Activated T-cell treated with anti-CD3 and anti-CD28 coated beads, Interleukin-2, amount 50 U/mL, for 24 hours (primary cell): ENCODE measurements at regions not wholly inside any gene's neighbourhood (a gene's known extent, or its start where the extent isn't known, plus 50 kb on each side); places are given as distances from the start of the nearest gene placed in this dataset.
"Not testable (repeated sequence)": the region's sequence is repeated elsewhere in the genome, so short reads cannot be mapped to it uniquely, and the experiment has no call there.

Experiments used
- DNase-seq: peaks from one replicate; pipeline ENCODE4 v3.0.0-alpha.2; 2020
- H3K27ac Mint-ChIP-seq: 2 replicates; pipeline ENCODE4 v1.8.0; 2020; ENCODE audit warnings: mild to moderate bottlenecking, mixed read lengths
- H3K27me3 Mint-ChIP-seq: 2 replicates; pipeline ENCODE4 v1.8.0; 2020; ENCODE audit warnings: mixed read lengths
- H3K36me3 Mint-ChIP-seq: 2 replicates; pipeline ENCODE4 v1.8.0; 2020; ENCODE audit warnings: low read depth, mixed read lengths
- H3K4me1 Mint-ChIP-seq: 2 replicates; pipeline ENCODE4 v1.8.0; 2020; ENCODE audit warnings: low read depth, mixed read lengths
- H3K4me3 Mint-ChIP-seq: 2 replicates; pipeline ENCODE4 v1.8.0; 2020; ENCODE audit warnings: mild to moderate bottlenecking, moderate library complexity, mixed read lengths
- H3K9me3 Mint-ChIP-seq: 2 replicates; pipeline ENCODE4 v1.8.0; 2020; ENCODE audit warnings: mixed read lengths

DNA sequence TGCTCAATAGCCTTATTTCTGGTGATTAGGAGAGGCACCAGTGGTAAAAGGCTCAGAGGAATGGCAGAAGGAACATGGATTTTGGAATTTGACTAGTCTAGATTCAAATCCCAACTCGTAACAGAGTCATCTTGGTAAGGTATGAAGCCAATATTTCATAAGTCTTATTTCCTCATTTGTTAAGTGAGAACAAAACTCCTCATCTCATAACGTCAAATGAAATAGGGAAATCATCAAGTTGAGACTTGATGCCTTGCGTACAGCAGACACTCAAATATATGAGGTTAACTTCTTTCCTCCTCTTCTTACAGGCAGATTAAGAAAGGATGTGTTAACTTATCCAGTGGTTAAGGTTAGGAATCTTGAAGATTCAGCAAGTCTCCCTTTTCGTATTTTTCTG, 189.2 kb downstream of the DLEU7 start:
- peaks cover 2% of the 10 kb centered on the region for H3K4me1 Mint-ChIP-seq
- no peak overlapping the region for H3K27ac Mint-ChIP-seq
- H3K4me3 Mint-ChIP-seq: no peak overlapping the region
- peaks cover 3% of the 10 kb centered on the region for H3K27me3 Mint-ChIP-seq
- no peaks in the 10 kb centered on the region for H3K9me3 Mint-ChIP-seq
- H3K36me3 Mint-ChIP-seq: no peaks in the 10 kb centered on the region
- DNase-seq: no peak

DNA sequence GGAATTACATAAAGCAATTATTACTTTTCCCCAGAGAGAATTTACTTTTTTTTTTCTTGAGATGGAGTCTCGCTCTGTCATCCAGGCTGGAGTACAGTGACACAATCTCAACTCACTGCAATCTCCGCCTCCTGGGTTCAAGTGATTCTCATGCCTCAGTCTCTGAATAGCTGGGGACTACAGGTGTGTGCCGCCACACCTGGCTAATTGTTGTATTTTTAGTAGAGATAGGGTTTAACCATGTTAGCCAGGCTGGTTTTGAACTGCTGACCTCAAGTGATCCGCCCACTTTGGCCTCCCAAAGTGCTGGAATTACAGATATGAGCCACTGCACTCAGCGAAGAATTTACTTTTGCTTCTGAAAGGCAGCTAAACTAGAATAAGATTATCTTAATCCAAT, 181.6 kb downstream of the DLEU7 start:
- H3K9me3 Mint-ChIP-seq, H3K27me3 Mint-ChIP-seq, DNase-seq, H3K4me3 Mint-ChIP-seq, H3K27ac Mint-ChIP-seq, H3K4me1 Mint-ChIP-seq, H3K36me3 Mint-ChIP-seq: not testable (repeated sequence)

DNA sequence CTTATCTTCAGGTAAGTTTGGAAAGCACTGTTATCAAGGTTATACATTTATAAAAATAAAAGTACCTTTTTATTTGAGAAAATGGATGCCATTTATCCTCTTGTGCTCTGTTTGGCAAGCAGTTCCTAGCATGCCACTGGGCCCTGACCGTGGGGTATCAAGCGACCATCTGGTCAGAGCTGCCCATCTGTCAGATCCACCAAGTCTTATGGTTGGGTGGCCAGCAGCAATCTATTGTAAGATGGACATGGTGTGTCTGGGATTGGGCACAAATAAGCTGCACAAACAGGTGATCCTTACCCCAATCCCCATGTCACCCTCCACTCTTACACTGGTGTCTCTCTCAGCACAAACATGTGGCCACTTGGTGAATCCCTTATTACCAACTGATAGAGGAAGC, 178.5 kb downstream of the DLEU7 start:
- H3K4me1 Mint-ChIP-seq: no peaks in the 10 kb centered on the region
- H3K9me3 Mint-ChIP-seq: peaks cover 9% of the 10 kb centered on the region

DNA sequence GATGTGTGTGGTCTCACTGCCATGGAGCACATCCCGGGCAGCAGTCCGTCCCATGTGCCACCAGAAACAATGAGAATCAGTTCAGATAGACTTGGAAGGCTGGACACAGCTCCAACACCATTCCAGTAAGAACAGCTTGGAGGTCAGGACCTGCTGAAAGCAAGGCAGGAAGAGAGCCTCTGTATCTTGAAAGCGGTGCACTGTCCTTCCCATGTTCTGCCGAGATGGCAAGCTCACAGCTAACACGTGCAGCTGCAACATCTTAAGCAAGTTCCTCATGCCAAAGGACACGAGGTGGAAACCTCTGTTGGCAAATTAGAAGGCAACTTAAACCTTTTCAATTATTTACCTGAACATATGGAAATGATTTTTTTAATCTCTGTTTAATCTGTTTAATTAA, 175.4 kb downstream of the DLEU7 start:
- H3K27ac Mint-ChIP-seq: no peak overlapping the region

More for the DNA sequence above, 178.5 kb downstream of the DLEU7 start:
- H3K27me3 Mint-ChIP-seq: no peaks in the 10 kb centered on the region
- DNase-seq: no peak
- no peak overlapping the region for H3K27ac Mint-ChIP-seq
- H3K36me3 Mint-ChIP-seq: no peaks in the 10 kb centered on the region
- H3K4me3 Mint-ChIP-seq: no peak overlapping the region

DNA sequence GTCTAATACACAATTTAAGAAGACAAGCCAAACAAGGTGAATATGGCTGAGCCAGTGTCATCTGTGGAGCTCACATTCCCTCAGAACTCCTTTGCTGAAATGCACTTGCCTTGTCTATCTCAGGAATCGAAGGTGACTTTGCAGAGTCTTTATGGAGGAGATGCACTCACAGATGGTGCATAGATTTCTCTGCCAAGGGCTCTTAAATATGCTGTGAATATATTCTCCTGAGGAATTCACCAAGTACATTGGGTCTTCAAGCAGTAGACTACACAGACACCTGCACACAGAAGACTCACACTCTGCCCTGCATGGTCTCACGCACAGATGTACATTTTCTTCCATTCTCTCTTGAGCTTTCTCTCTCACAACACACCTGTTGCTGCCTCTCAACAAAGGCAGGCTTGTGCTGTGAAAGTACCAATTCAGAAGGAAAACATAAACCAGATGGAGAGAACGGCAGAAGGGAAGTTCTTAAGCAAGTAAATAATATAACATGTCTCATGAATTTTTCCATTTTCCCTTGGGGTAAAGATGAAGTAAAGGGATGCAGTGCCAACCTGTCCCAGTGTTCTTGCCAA, 174.7 kb downstream of the DLEU7 start:
- H3K4me3 Mint-ChIP-seq: no peak overlapping the region
- no peaks in the 10 kb centered on the region for H3K4me1 Mint-ChIP-seq
- H3K36me3 Mint-ChIP-seq: no peaks in the 10 kb centered on the region
- no peak for DNase-seq
- peaks cover 7% of the 10 kb centered on the region for H3K9me3 Mint-ChIP-seq
- no peaks in the 10 kb centered on the region for H3K27me3 Mint-ChIP-seq
- no peak overlapping the region for H3K27ac Mint-ChIP-seq

More for the DNA sequence above, 175.4 kb downstream of the DLEU7 start:
- Mint-ChIP-seq H3K4me3 (no peak overlapping the region), H3K4me1 (no peaks in the 10 kb centered on the region), H3K36me3 (no peaks in the 10 kb centered on the region), H3K27me3 (no peaks in the 10 kb centered on the region), H3K9me3 (peaks cover 7% of the 10 kb centered on the region)
- DNase-seq: no peak

DNA sequence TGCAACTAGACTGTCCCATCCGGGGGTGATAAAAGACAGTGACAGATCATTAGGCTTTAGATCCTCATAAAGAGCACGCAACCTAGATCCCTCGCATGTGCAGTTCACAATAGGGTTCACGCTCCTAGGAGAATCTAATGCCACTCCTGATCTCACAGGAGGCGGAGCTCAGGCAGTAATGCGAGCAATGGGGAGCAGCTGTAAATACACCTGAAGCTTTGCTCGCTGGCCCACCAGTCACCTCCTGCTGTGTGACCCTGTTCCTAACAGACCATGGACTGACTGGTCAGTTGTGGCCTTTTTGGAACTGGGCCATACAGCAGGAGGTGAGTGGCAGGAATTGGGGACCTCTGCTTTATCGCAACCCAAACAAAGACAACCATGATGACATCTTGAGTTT, 173.2 kb downstream of the DLEU7 start:
- Mint-ChIP-seq H3K4me1 (no peaks in the 10 kb centered on the region), H3K9me3 (peaks cover 7% of the 10 kb centered on the region), H3K27me3 (peaks cover 2% of the 10 kb centered on the region), H3K27ac (no peak overlapping the region), H3K36me3 (no peaks in the 10 kb centered on the region), H3K4me3 (no peak overlapping the region)
- no peak for DNase-seq

DNA sequence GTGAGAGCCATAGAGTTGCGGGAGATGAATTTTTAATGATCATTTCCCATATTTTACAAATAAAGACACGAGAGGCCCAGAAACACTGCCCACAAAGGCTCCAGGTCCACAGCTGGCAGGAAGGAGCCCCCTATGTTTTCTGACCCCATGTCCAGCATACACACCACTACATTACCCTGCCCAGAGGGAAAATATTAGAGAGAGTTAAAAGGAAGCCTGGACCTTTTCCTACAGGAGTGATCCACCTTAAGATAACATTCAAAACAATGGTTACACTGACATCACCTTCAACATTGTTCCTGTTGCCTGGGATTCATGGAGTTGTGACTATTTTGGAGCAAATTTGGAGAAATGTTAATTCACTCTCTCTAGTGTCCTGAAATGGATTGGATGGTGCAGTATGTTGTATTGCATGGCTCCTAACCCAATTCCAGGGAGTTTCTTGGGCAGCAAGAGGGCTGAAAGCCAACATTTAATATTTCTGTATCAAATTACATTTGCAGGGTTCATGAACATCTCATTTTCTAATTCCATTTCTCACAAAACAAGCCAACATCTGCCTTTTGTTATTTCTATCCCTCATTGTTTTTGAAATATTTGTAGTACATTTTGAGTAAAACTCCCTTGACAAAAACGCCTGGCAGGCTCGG, 172.5 kb downstream of the DLEU7 start:
- Mint-ChIP-seq H3K9me3 (peaks cover 5% of the 10 kb centered on the region), H3K27me3 (peaks cover 2% of the 10 kb centered on the region), H3K36me3 (no peaks in the 10 kb centered on the region), H3K27ac (no peak overlapping the region), H3K4me3 (no peak overlapping the region), H3K4me1 (no peaks in the 10 kb centered on the region)
- no peak for DNase-seq

DNA sequence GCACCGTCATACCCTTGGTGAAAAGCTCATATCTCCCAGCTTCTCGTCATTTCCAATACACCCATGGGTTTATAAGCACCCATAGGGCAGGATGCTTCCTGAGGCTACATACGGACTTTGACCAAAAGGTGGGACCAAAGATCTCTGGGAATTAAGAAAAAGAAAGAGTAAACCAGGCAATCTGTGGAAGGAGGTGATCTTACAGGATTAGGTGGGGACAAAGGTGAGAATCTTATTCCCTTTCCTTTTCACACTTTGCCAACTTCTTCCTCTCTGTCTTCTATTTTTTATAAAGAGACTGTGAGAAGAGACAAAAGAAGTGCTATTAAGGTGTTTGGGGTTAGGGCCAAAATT, 172.0 kb downstream of the DLEU7 start:
- Mint-ChIP-seq H3K27ac (no peak overlapping the region), H3K4me1 (no peaks in the 10 kb centered on the region), H3K36me3 (no peaks in the 10 kb centered on the region), H3K27me3 (peaks cover 2% of the 10 kb centered on the region), H3K4me3 (no peak overlapping the region), H3K9me3 (no peaks in the 10 kb centered on the region)
- DNase-seq: no peak

DNA sequence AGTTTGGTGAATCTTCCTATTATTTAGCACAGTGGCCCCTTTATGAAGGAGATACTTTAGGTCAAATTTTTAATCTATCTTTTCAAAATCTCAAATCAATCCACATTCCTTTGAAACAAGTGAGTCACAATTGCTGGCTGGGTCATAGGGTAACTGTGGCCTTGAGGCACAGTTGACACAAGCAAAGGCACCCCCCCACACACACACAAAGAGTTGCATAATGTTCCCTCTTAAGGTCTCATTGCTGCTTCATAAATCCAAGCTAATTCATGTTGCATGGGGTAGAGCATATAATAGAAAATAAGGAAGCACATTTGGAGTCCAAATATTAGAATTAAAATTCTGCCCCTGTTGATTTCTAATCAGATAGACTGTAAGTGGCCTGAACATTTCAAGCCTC, 171.5 kb downstream of the DLEU7 start:
- H3K4me3 Mint-ChIP-seq: no peak overlapping the region
- no peaks in the 10 kb centered on the region for H3K4me1 Mint-ChIP-seq
- no peaks in the 10 kb centered on the region for H3K36me3 Mint-ChIP-seq
- DNase-seq: no peak
- H3K27ac Mint-ChIP-seq: no peak overlapping the region
- H3K27me3 Mint-ChIP-seq: peaks cover 2% of the 10 kb centered on the region
- H3K9me3 Mint-ChIP-seq: no peaks in the 10 kb centered on the region

DNA sequence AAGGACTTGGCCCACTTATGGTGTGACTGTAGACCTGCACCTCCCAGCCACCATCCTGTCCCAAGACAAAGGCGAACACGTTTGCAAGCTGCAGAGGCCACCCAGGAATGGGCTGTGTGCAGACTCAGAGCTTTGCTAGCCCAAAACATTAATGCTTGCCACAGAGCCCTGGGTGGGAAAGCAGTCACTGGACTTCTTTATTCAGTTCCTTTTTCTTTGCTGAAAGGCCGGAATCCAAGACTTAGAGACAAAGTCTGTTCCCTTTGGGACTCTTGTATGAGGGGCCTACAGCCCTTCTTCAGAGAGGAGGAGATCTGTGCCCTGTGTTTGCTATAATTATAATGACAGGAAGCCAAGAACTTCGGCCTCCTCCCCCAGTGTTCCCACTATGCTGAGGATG, 167.8 kb downstream of the DLEU7 start:
- Mint-ChIP-seq H3K4me3 (no peak overlapping the region), H3K9me3 (no peaks in the 10 kb centered on the region), H3K27me3 (peaks cover 2% of the 10 kb centered on the region), H3K4me1 (no peaks in the 10 kb centered on the region), H3K36me3 (no peaks in the 10 kb centered on the region), H3K27ac (no peak overlapping the region)
- DNase-seq: no peak

DNA sequence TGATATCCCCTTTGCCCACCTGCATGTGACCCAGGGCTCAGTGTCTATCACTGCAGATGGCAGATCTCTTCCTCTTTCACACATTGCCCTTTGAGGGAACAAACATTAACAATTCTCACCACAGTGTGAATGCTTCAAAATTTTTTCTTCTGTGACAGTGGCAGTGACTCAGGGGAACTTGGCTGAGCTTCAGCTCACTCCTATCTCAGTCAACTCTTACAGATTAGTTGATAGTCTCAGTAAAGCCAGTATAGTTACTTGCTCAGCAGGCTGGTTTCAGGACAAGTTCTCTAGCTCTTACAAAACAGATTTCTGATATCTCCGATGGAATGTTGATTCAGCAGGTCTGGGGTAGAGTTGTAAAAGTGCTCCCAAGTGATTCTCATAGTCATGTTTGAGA, 166.9 kb downstream of the DLEU7 start:
- no peak for DNase-seq
- no peak overlapping the region for H3K27ac Mint-ChIP-seq
- no peak overlapping the region for H3K4me3 Mint-ChIP-seq
- H3K36me3 Mint-ChIP-seq: no peaks in the 10 kb centered on the region
- no peaks in the 10 kb centered on the region for H3K9me3 Mint-ChIP-seq
- H3K27me3 Mint-ChIP-seq: peaks cover 2% of the 10 kb centered on the region
- H3K4me1 Mint-ChIP-seq: no peaks in the 10 kb centered on the region

DNA sequence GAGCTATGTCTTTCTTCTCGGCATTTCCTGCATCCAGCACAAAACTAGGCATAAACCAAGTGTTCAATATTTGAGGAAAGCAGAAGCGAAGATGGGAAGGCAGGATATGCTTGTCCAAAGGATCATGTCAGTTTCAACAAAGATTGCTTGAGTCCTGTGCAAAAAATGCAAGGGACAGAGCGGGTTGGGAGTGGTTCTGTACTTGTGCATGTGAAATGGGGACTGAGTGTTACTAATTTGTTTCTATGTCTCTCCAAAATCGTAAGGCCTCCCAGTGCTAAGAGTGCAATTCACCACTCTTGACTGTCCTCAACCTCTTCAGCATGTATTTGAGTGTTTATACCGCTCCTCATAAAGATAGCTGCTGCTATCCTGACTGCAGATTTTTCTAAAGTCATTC, 166.2 kb downstream of the DLEU7 start:
- no peak overlapping the region for H3K27ac Mint-ChIP-seq
- peaks cover 3% of the 10 kb centered on the region for H3K27me3 Mint-ChIP-seq
- H3K36me3 Mint-ChIP-seq: no peaks in the 10 kb centered on the region
- DNase-seq: no peak
- H3K9me3 Mint-ChIP-seq: no peaks in the 10 kb centered on the region
- H3K4me3 Mint-ChIP-seq: no peak overlapping the region
- no peaks in the 10 kb centered on the region for H3K4me1 Mint-ChIP-seq

DNA sequence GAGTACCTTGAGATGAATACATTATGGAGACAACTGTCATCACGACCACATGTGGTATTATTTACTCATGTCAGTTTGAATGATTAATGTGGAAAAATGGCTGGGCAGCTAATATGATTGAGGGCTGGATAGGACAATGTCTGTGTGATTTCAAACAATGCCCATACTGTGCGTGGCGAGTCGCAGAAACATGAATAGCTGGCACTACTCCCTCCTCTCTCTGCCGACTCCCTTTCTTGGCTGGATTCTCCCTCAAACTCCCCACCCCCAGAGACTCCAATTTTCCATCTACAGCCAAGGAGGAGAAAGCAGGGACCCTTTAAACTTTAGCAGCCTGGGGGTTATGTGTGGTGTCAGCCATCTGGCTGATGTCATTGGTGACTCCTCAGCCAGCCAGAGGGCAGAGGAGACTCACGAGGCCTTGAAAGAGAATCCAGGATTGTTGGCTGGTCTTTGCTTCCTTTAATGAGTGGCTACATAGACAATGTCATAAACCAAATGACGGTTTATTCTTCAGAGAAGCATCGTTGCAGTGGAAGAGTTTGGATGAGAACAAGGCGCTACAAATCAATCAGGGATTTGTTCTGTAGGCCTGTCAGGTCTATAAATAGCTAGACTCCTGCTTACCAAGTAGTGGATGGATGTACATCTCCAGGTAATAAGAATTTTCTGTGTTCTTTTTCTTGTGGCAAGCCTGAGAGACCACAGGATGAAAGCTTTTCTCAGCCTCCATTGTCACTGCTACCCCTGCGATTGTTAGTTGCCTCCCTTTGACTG, 165.6 kb downstream of the DLEU7 start:
- H3K36me3 Mint-ChIP-seq: no peaks in the 10 kb centered on the region
- no peak overlapping the region for H3K27ac Mint-ChIP-seq
- no peaks in the 10 kb centered on the region for H3K9me3 Mint-ChIP-seq
- peaks cover 7% of the 10 kb centered on the region for H3K27me3 Mint-ChIP-seq
- H3K4me3 Mint-ChIP-seq: no peak overlapping the region
- no peaks in the 10 kb centered on the region for H3K4me1 Mint-ChIP-seq
- no peak for DNase-seq

DNA sequence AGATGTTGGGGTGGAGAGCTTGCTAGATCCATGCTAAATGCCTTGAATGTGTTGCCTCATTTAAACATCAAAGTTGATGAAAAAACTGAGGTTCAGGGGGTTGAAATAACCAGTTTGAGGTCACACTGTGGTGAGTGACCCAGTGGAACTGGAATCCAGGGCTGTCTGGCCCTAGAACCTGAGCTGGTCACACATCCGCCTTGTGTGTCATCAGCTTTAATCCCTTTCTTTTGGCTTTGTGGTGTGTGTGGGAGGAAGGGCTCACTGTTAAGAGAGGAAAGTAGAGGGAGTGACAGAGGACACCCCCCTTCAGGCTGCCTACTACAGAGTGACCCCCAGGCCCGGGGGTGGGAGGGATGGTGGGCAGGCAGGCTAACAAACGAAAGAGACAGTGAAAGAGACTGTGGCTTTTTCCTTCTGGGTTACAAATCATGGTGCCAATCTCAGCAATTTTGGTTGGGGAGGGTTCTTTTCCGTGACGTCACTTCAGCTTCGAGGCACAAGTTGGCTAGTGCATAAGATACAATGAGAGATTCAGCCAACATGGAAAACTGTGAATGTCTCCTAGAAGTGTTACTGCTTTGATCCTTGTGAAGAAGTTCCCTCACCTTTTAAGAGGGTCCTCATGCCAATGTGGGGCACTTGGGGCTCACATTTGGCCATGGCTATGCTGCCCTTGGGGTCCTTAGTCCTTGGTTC, 164.9 kb downstream of the DLEU7 start:
- H3K27ac Mint-ChIP-seq: no peak overlapping the region
- peaks cover 10% of the 10 kb centered on the region for H3K27me3 Mint-ChIP-seq
- H3K4me1 Mint-ChIP-seq: no peaks in the 10 kb centered on the region
- H3K36me3 Mint-ChIP-seq: no peaks in the 10 kb centered on the region
- no peaks in the 10 kb centered on the region for H3K9me3 Mint-ChIP-seq
- DNase-seq: no peak
- H3K4me3 Mint-ChIP-seq: no peak overlapping the region

DNA sequence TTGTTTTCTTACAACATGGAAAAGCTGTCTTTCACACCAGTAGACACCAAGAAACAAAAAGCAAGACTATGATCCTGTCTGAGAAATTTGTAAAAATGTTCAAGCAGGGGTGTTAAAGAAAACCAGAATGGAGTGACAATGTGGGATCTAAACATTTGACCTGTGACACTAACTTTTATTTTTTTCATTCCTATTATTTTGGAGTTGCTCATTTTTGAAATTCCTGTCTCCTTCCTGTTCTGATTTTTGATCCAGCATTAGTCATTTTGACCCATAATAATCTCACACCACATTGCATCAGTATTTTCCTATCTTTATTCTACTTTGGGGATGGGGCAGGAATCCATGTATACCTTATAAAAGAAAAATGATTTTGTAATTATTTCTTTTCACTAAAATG, 164.2 kb downstream of the DLEU7 start:
- peaks cover 1% of the 10 kb centered on the region for H3K4me1 Mint-ChIP-seq
- no peak for DNase-seq
- no peak overlapping the region for H3K27ac Mint-ChIP-seq
- no peaks in the 10 kb centered on the region for H3K36me3 Mint-ChIP-seq
- no peaks in the 10 kb centered on the region for H3K9me3 Mint-ChIP-seq
- peaks cover 10% of the 10 kb centered on the region for H3K27me3 Mint-ChIP-seq
- H3K4me3 Mint-ChIP-seq: no peak overlapping the region
